NCI-H1417 (cell line): ENCODE measurements at regions not wholly inside any gene's neighbourhood (a gene's known extent, or its start where the extent isn't known, plus 50 kb on each side); places are given as distances from the start of the nearest gene placed in this dataset.
A peak's percentile ranks its signal among the peaks of the same experiment; 100 is the strongest.
"Not testable (repeated sequence)": the region's sequence is repeated elsewhere in the genome, so short reads cannot be mapped to it uniquely, and the experiment has no call there.

Source experiments
- DNase-seq, 3 experiments: peaks; one replicate each; lab custom pipeline; 2025; lab: John Stamatoyannopoulos, UW

- no peak for DNase-seq
Measured at GRCh38 chr1:89436856-89437255, 73.0 kb downstream of the GBP6 start.

GRCh38 chr1:89438301-89438700 lies 74.4 kb downstream of the GBP6 start:
- DNase-seq = not testable (repeated sequence)

- DNase-seq = no peak
Measured at GRCh38 chr1:89440911-89441310, 77.1 kb downstream of the GBP6 start.

GRCh38 chr1:89444791-89445190 lies 79.8 kb upstream of the LRRC8B start:
- DNase-seq = no peak

GRCh38 chr1:89451011-89451410 lies 73.6 kb upstream of the LRRC8B start:
- DNase-seq = no peak

- no peak for DNase-seq
Measured at GRCh38 chr1:89453123-89453972, 71.3 kb upstream of the LRRC8B start.

GRCh38 chr1:89454845-89455521 lies 69.6 kb upstream of the LRRC8B start:
- peak; percentile 53 to 82 (median 70) for DNase-seq

GRCh38 chr1:89457046-89457445 lies 67.6 kb upstream of the LRRC8B start:
- DNase-seq = no peak

GRCh38 chr1:89459081-89459480 lies 65.5 kb upstream of the LRRC8B start:
- no peak for DNase-seq

GRCh38 chr1:89460325-89460724 lies 64.3 kb upstream of the LRRC8B start:
- DNase-seq = no peak

GRCh38 chr1:89462250-89462649 lies 62.4 kb upstream of the LRRC8B start:
- DNase-seq = no peak

- DNase-seq = no peak
Measured at GRCh38 chr1:89464008-89464407, 60.6 kb upstream of the LRRC8B start.

GRCh38 chr1:89465201-89465600 lies 59.4 kb upstream of the LRRC8B start:
- no peak for DNase-seq

- DNase-seq = no peak
Measured at GRCh38 chr1:89466307-89466930, 58.2 kb upstream of the LRRC8B start.

- no peak for DNase-seq
Measured at GRCh38 chr1:89472253-89472652, 52.4 kb upstream of the LRRC8B start.

GRCh38 chr1:89472886-89473417 lies 51.7 kb upstream of the LRRC8B start:
- no peak for DNase-seq
